ENCODE measurements at regions not wholly inside any gene's neighbourhood (a gene's known extent, or its start where the extent isn't known, plus 50 kb on each side); places are given as distances from the start of the nearest gene placed in this dataset.

GRCh38 chr7:363626-364025 lies 73.7 kb downstream of the FOXL3 start:
- TF ChIP-seq CTCF (IDR thresholded peaks at IDR 0.05; ENCODE audit: poor library complexity) (no peak), EZH2phosphoT487 (IDR thresholded peaks at IDR 0.05; ENCODE audit: low read depth, severe bottlenecking, unreplicated experiment) (no peak), EZH2 (IDR thresholded peaks at IDR 0.05; ENCODE audit: borderline replicate concordance) (no peak)
- H3K79me2 ChIP-seq = no peaks in the 10 kb centered on the region
- no peaks in the 10 kb centered on the region for H3K9me2 ChIP-seq (replicated peaks; ENCODE audit: insufficient read depth)
- no peak overlapping the region for H3K27ac ChIP-seq
- no peak for DNase-seq (ENCODE audit: low spot score)
- no peak overlapping the region for H2AFZ ChIP-seq
- WGBS (ENCODE audit: low lambda C conversion rate, missing lambda C conversion rate) = 92% methylated on average over 20 of the region's 20 CpGs
- H3K4me2 ChIP-seq = no peak overlapping the region
- H3K4me3 ChIP-seq = no peak overlapping the region
- no peaks in the 10 kb centered on the region for H3K9me3 ChIP-seq (ENCODE audit: low read depth)
- no peaks in the 10 kb centered on the region for H3K27me3 ChIP-seq
- H4K20me1 ChIP-seq (ENCODE audit: insufficient read depth, poor library complexity, severe bottlenecking) = no peaks in the 10 kb centered on the region
- H3K4me1 ChIP-seq (ENCODE audit: insufficient read depth) = peaks cover 13% of the 10 kb centered on the region
- no peaks in the 10 kb centered on the region for H3K36me3 ChIP-seq (replicated peaks; ENCODE audit: insufficient read depth, low read depth)

GRCh38 chr7:364536-364935 lies 74.6 kb downstream of the FOXL3 start:
- Histone ChIP-seq H3K4me2 (no peak overlapping the region), H3K27ac (no peak overlapping the region), H3K9me2 (replicated peaks; ENCODE audit: insufficient read depth) (no peaks in the 10 kb centered on the region), H2AFZ (no peak overlapping the region), H3K4me1 (ENCODE audit: insufficient read depth) (peaks cover 17% of the 10 kb centered on the region), H4K20me1 (ENCODE audit: insufficient read depth, poor library complexity, severe bottlenecking) (no peaks in the 10 kb centered on the region), H3K9me3 (ENCODE audit: low read depth) (no peaks in the 10 kb centered on the region), H3K79me2 (no peaks in the 10 kb centered on the region), H3K4me3 (no peak overlapping the region), H3K36me3 (replicated peaks; ENCODE audit: insufficient read depth, low read depth) (no peaks in the 10 kb centered on the region), H3K27me3 (no peaks in the 10 kb centered on the region)
- TF ChIP-seq EZH2 (IDR thresholded peaks at IDR 0.05; ENCODE audit: borderline replicate concordance) = no peak
- no peak for TF ChIP-seq CTCF (IDR thresholded peaks at IDR 0.05; ENCODE audit: poor library complexity)
- no peak for TF ChIP-seq EZH2phosphoT487 (IDR thresholded peaks at IDR 0.05; ENCODE audit: low read depth, severe bottlenecking, unreplicated experiment)
- DNase-seq (ENCODE audit: low spot score) = no peak
- 95% methylated on average over 11 of the region's 11 CpGs for WGBS (ENCODE audit: low lambda C conversion rate, missing lambda C conversion rate)

- H3K4me3 ChIP-seq = no peak overlapping the region
- no peaks in the 10 kb centered on the region for H3K79me2 ChIP-seq
- no peak overlapping the region for H3K27ac ChIP-seq
- H3K27me3 ChIP-seq = no peaks in the 10 kb centered on the region
- 85% methylated on average over 23 of the region's 23 CpGs for WGBS (ENCODE audit: low lambda C conversion rate, missing lambda C conversion rate)
- no peaks in the 10 kb centered on the region for H4K20me1 ChIP-seq (ENCODE audit: insufficient read depth, poor library complexity, severe bottlenecking)
- H3K9me3 ChIP-seq (ENCODE audit: low read depth) = no peaks in the 10 kb centered on the region
- peak overlapping the region; percentile 41 for H3K4me2 ChIP-seq
- DNase-seq (ENCODE audit: low spot score) = no peak
- peaks cover 24% of the 10 kb centered on the region for H3K4me1 ChIP-seq (ENCODE audit: insufficient read depth)
- no peaks in the 10 kb centered on the region for H3K36me3 ChIP-seq (replicated peaks; ENCODE audit: insufficient read depth, low read depth)
- H3K9me2 ChIP-seq (replicated peaks; ENCODE audit: insufficient read depth) = no peaks in the 10 kb centered on the region
- no peak overlapping the region for H2AFZ ChIP-seq
- TF ChIP-seq CTCF (IDR thresholded peaks at IDR 0.05; ENCODE audit: poor library complexity) (no peak), EZH2phosphoT487 (IDR thresholded peaks at IDR 0.05; ENCODE audit: low read depth, severe bottlenecking, unreplicated experiment) (no peak), EZH2 (IDR thresholded peaks at IDR 0.05; ENCODE audit: borderline replicate concordance) (no peak)
Measured at GRCh38 chr7:365593-365992, 75.6 kb downstream of the FOXL3 start.

All from hepatocyte (in vitro differentiated cells).